ENCODE measurements at regions not wholly inside any gene's neighbourhood (a gene's known extent, or its start where the extent isn't known, plus 50 kb on each side); places are given as distances from the start of the nearest gene placed in this dataset.

DNA sequence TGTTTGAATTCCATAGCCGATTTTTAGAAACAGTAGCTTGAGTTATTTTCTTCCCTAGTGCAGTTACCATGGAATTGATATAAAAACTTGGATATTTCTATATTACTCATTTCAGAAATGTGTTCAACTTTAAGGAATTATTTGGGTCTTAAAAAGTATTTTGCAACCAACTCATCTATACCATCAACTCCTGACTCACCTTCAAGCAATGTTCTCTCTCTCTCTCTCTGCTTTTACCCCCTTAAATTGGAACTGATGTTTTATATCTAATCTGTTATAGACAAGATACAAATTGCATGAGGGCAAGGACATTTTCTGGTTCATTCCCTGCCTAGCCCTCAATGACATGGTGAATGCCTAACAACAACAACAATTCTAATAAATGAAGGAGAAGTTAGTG, 214.7 kb upstream of the NRIP1 start:
- TF ChIP-seq, protein P1, sequence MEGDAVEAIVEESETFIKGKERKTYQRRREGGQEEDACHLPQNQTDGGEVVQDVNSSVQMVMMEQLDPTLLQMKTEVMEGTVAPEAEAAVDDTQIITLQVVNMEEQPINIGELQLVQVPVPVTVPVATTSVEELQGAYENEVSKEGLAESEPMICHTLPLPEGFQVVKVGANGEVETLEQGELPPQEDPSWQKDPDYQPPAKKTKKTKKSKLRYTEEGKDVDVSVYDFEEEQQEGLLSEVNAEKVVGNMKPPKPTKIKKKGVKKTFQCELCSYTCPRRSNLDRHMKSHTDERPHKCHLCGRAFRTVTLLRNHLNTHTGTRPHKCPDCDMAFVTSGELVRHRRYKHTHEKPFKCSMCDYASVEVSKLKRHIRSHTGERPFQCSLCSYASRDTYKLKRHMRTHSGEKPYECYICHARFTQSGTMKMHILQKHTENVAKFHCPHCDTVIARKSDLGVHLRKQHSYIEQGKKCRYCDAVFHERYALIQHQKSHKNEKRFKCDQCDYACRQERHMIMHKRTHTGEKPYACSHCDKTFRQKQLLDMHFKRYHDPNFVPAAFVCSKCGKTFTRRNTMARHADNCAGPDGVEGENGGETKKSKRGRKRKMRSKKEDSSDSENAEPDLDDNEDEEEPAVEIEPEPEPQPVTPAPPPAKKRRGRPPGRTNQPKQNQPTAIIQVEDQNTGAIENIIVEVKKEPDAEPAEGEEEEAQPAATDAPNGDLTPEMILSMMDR (conservative IDR thresholded peaks at IDR 0.05 in 1 of 2, IDR thresholded peaks at IDR 0.05 in 1 of 2; ENCODE audit: extremely low read depth in 1 of 2, insufficient read depth in 1 of 2, low read depth in 1 of 2, low read length in 2 of 2): no peak
- no peak for TF ChIP-seq EZH2 (IDR thresholded peaks at IDR 0.05; ENCODE audit: borderline replicate concordance, low read length)
